ENCODE measurements at regions not wholly inside any gene's neighbourhood (a gene's known extent, or its start where the extent isn't known, plus 50 kb on each side); places are given as distances from the start of the nearest gene placed in this dataset.

GRCh38 chr22:47566491-47566890 lies 804.0 kb downstream of the TBC1D22A start:
- Histone ChIP-seq H3K4me3 (ENCODE audit: low read length) (no peak overlapping the region), H3K9ac (ENCODE audit: low read length) (no peak overlapping the region), H2AFZ (ENCODE audit: low read length) (no peak overlapping the region), H3K9me2 (replicated peaks; ENCODE audit: insufficient read depth, low read length) (no peaks in the 10 kb centered on the region), H3K4me1 (ENCODE audit: low read length) (no peaks in the 10 kb centered on the region), H3K9me3 (ENCODE audit: low read length) (no peaks in the 10 kb centered on the region), H3K27me3 (ENCODE audit: low read length) (no peaks in the 10 kb centered on the region), H3K79me2 (ENCODE audit: low read length) (no peaks in the 10 kb centered on the region), H4K20me1 (ENCODE audit: insufficient read depth, low read depth, low read length) (no peaks in the 10 kb centered on the region), H3K4me2 (ENCODE audit: low read depth, low read length, poor library complexity, severe bottlenecking) (no peak overlapping the region), H3K27ac (ENCODE audit: low read length) (no peak overlapping the region), H3K36me3 (ENCODE audit: insufficient read depth, low read length) (no peaks in the 10 kb centered on the region)
- DNase-seq: no peak

GRCh38 chr22:47565607-47566006 lies 803.2 kb downstream of the TBC1D22A start:
- Histone ChIP-seq H3K4me3 (ENCODE audit: low read length) (no peak overlapping the region), H3K27ac (ENCODE audit: low read length) (no peak overlapping the region), H3K9me2 (replicated peaks; ENCODE audit: insufficient read depth, low read length) (no peaks in the 10 kb centered on the region), H4K20me1 (ENCODE audit: insufficient read depth, low read depth, low read length) (no peaks in the 10 kb centered on the region), H3K36me3 (ENCODE audit: insufficient read depth, low read length) (no peaks in the 10 kb centered on the region), H3K4me2 (ENCODE audit: low read depth, low read length, poor library complexity, severe bottlenecking) (no peak overlapping the region), H3K9ac (ENCODE audit: low read length) (no peak overlapping the region), H3K4me1 (ENCODE audit: low read length) (no peaks in the 10 kb centered on the region), H2AFZ (ENCODE audit: low read length) (no peak overlapping the region), H3K27me3 (ENCODE audit: low read length) (no peaks in the 10 kb centered on the region), H3K9me3 (ENCODE audit: low read length) (no peaks in the 10 kb centered on the region), H3K79me2 (ENCODE audit: low read length) (no peaks in the 10 kb centered on the region)
- DNase-seq: no peak

GRCh38 chr22:47564651-47565434 lies 802.4 kb downstream of the TBC1D22A start:
- Histone ChIP-seq H3K27ac (ENCODE audit: low read length) (no peak overlapping the region), H4K20me1 (ENCODE audit: insufficient read depth, low read depth, low read length) (no peaks in the 10 kb centered on the region), H3K4me1 (ENCODE audit: low read length) (no peaks in the 10 kb centered on the region), H3K79me2 (ENCODE audit: low read length) (no peaks in the 10 kb centered on the region), H3K9me2 (replicated peaks; ENCODE audit: insufficient read depth, low read length) (no peaks in the 10 kb centered on the region), H3K9ac (ENCODE audit: low read length) (no peak overlapping the region), H3K4me2 (ENCODE audit: low read depth, low read length, poor library complexity, severe bottlenecking) (no peak overlapping the region), H3K4me3 (ENCODE audit: low read length) (no peak overlapping the region), H3K9me3 (ENCODE audit: low read length) (no peaks in the 10 kb centered on the region), H3K27me3 (ENCODE audit: low read length) (no peaks in the 10 kb centered on the region), H3K36me3 (ENCODE audit: insufficient read depth, low read length) (no peaks in the 10 kb centered on the region), H2AFZ (ENCODE audit: low read length) (no peak overlapping the region)
- no peak for DNase-seq

- no peak for DNase-seq
- H3K9me2 ChIP-seq (replicated peaks; ENCODE audit: insufficient read depth, low read length): no peaks in the 10 kb centered on the region
- H3K9ac ChIP-seq (ENCODE audit: low read length): no peak overlapping the region
- H2AFZ ChIP-seq (ENCODE audit: low read length): no peak overlapping the region
- no peaks in the 10 kb centered on the region for H3K79me2 ChIP-seq (ENCODE audit: low read length)
- H3K4me2 ChIP-seq (ENCODE audit: low read depth, low read length, poor library complexity, severe bottlenecking): no peak overlapping the region
- no peak overlapping the region for H3K27ac ChIP-seq (ENCODE audit: low read length)
- no peaks in the 10 kb centered on the region for H3K4me1 ChIP-seq (ENCODE audit: low read length)
- no peak overlapping the region for H3K4me3 ChIP-seq (ENCODE audit: low read length)
- no peaks in the 10 kb centered on the region for H3K27me3 ChIP-seq (ENCODE audit: low read length)
- H3K9me3 ChIP-seq (ENCODE audit: low read length): no peaks in the 10 kb centered on the region
- no peaks in the 10 kb centered on the region for H4K20me1 ChIP-seq (ENCODE audit: insufficient read depth, low read depth, low read length)
- H3K36me3 ChIP-seq (ENCODE audit: insufficient read depth, low read length): no peaks in the 10 kb centered on the region
Measured at GRCh38 chr22:47564158-47564450, 801.7 kb downstream of the TBC1D22A start.

- H3K79me2 ChIP-seq (ENCODE audit: low read length): no peaks in the 10 kb centered on the region
- H3K36me3 ChIP-seq (ENCODE audit: insufficient read depth, low read length): no peaks in the 10 kb centered on the region
- no peak overlapping the region for H3K4me3 ChIP-seq (ENCODE audit: low read length)
- no peaks in the 10 kb centered on the region for H3K27me3 ChIP-seq (ENCODE audit: low read length)
- no peak for DNase-seq
- no peaks in the 10 kb centered on the region for H3K9me2 ChIP-seq (replicated peaks; ENCODE audit: insufficient read depth, low read length)
- no peak overlapping the region for H3K27ac ChIP-seq (ENCODE audit: low read length)
- H3K4me2 ChIP-seq (ENCODE audit: low read depth, low read length, poor library complexity, severe bottlenecking): no peak overlapping the region
- no peaks in the 10 kb centered on the region for H3K9me3 ChIP-seq (ENCODE audit: low read length)
- no peaks in the 10 kb centered on the region for H4K20me1 ChIP-seq (ENCODE audit: insufficient read depth, low read depth, low read length)
- no peak overlapping the region for H3K9ac ChIP-seq (ENCODE audit: low read length)
- no peak overlapping the region for H2AFZ ChIP-seq (ENCODE audit: low read length)
- H3K4me1 ChIP-seq (ENCODE audit: low read length): no peaks in the 10 kb centered on the region
Measured at GRCh38 chr22:47563406-47564157, 801.1 kb downstream of the TBC1D22A start.

- no peak overlapping the region for H2AFZ ChIP-seq (ENCODE audit: low read length)
- H3K36me3 ChIP-seq (ENCODE audit: insufficient read depth, low read length): no peaks in the 10 kb centered on the region
- H3K9ac ChIP-seq (ENCODE audit: low read length): no peak overlapping the region
- H3K4me2 ChIP-seq (ENCODE audit: low read depth, low read length, poor library complexity, severe bottlenecking): no peak overlapping the region
- H4K20me1 ChIP-seq (ENCODE audit: insufficient read depth, low read depth, low read length): no peaks in the 10 kb centered on the region
- no peak overlapping the region for H3K27ac ChIP-seq (ENCODE audit: low read length)
- H3K79me2 ChIP-seq (ENCODE audit: low read length): no peaks in the 10 kb centered on the region
- H3K4me3 ChIP-seq (ENCODE audit: low read length): no peak overlapping the region
- no peaks in the 10 kb centered on the region for H3K9me3 ChIP-seq (ENCODE audit: low read length)
- H3K9me2 ChIP-seq (replicated peaks; ENCODE audit: insufficient read depth, low read length): no peaks in the 10 kb centered on the region
- no peaks in the 10 kb centered on the region for H3K4me1 ChIP-seq (ENCODE audit: low read length)
- DNase-seq: no peak
- no peaks in the 10 kb centered on the region for H3K27me3 ChIP-seq (ENCODE audit: low read length)
Measured at GRCh38 chr22:47561766-47562165, 799.3 kb downstream of the TBC1D22A start.

- Histone ChIP-seq H3K4me2 (ENCODE audit: low read depth, low read length, poor library complexity, severe bottlenecking) (no peak overlapping the region), H3K9me2 (replicated peaks; ENCODE audit: insufficient read depth, low read length) (no peaks in the 10 kb centered on the region), H2AFZ (ENCODE audit: low read length) (no peak overlapping the region), H3K27me3 (ENCODE audit: low read length) (no peaks in the 10 kb centered on the region), H3K4me3 (ENCODE audit: low read length) (no peak overlapping the region), H3K79me2 (ENCODE audit: low read length) (no peaks in the 10 kb centered on the region), H3K9ac (ENCODE audit: low read length) (no peak overlapping the region), H3K36me3 (ENCODE audit: insufficient read depth, low read length) (no peaks in the 10 kb centered on the region), H3K27ac (ENCODE audit: low read length) (no peak overlapping the region), H3K9me3 (ENCODE audit: low read length) (no peaks in the 10 kb centered on the region), H3K4me1 (ENCODE audit: low read length) (no peaks in the 10 kb centered on the region), H4K20me1 (ENCODE audit: insufficient read depth, low read depth, low read length) (no peaks in the 10 kb centered on the region)
- no peak for DNase-seq
Measured at GRCh38 chr22:47561115-47561675, 798.7 kb downstream of the TBC1D22A start.

- H3K79me2 ChIP-seq (ENCODE audit: low read length): no peaks in the 10 kb centered on the region
- DNase-seq: no peak
- no peaks in the 10 kb centered on the region for H3K9me2 ChIP-seq (replicated peaks; ENCODE audit: insufficient read depth, low read length)
Measured at GRCh38 chr22:47558828-47559700, 796.6 kb downstream of the TBC1D22A start.

More at GRCh38 chr22:47558828-47559700, 796.6 kb downstream of the TBC1D22A start:
- H3K9me3 ChIP-seq (ENCODE audit: low read length): no peaks in the 10 kb centered on the region
- no peaks in the 10 kb centered on the region for H4K20me1 ChIP-seq (ENCODE audit: insufficient read depth, low read depth, low read length)
- no peak overlapping the region for H3K4me2 ChIP-seq (ENCODE audit: low read depth, low read length, poor library complexity, severe bottlenecking)
- H3K9ac ChIP-seq (ENCODE audit: low read length): no peak overlapping the region
- no peaks in the 10 kb centered on the region for H3K36me3 ChIP-seq (ENCODE audit: insufficient read depth, low read length)
- H3K27ac ChIP-seq (ENCODE audit: low read length): no peak overlapping the region
- H3K27me3 ChIP-seq (ENCODE audit: low read length): no peaks in the 10 kb centered on the region
- no peak overlapping the region for H2AFZ ChIP-seq (ENCODE audit: low read length)
- H3K4me1 ChIP-seq (ENCODE audit: low read length): no peaks in the 10 kb centered on the region
- H3K4me3 ChIP-seq (ENCODE audit: low read length): no peak overlapping the region

Data from Karpas-422 (cell line).